ENCODE measurements at regions not wholly inside any gene's neighbourhood (a gene's known extent, or its start where the extent isn't known, plus 50 kb on each side); places are given as distances from the start of the nearest gene placed in this dataset.

GRCh38 chr18:55866886-55867285 is 278.9 kb upstream of the TCF4 start:
- Histone ChIP-seq H2BK12ac (ENCODE audit: low read depth, low read length) (no peak overlapping the region), H3K4me2 (ENCODE audit: insufficient read depth in 1 of 2, low read depth in 2 of 2, low read length in 2 of 2) (no peak overlapping the region), H3K79me1 (ENCODE audit: low read depth, low read length) (no peaks in the 10 kb centered on the region), H2BK20ac (ENCODE audit: low read length) (no peak overlapping the region), H3K36me3 (ENCODE audit: control insufficient read depth in 2 of 4, insufficient read depth in 4 of 4, low read length in 3 of 4) (no peaks in the 10 kb centered on the region), H2AK5ac (ENCODE audit: low read depth, low read length) (no peak overlapping the region), H3K23me2 (ENCODE audit: low read depth, low read length) (no peaks in the 10 kb centered on the region), H3K9ac (replicated peaks in 1 of 4; ENCODE audit: extremely low read depth in 1 of 4, low read depth in 3 of 4, low read length in 3 of 4) (no peak overlapping the region), H3K9me3 (ENCODE audit: insufficient read depth in 2 of 2, low read depth in 1 of 2, low read length in 1 of 2) (no peaks in the 10 kb centered on the region), H4K8ac (ENCODE audit: extremely low read depth, insufficient read depth, low read length) (no peak overlapping the region), H3K4me1 (replicated peaks in 1 of 4; ENCODE audit: control insufficient read depth in 3 of 4, insufficient read depth in 4 of 4, low read length in 3 of 4) (peaks cover 2 to 14% (median 6%) of the 10 kb centered on the region in 4 experiments; a peak in 5 of 7 replicates), H3K23ac (ENCODE audit: insufficient read length) (no peak overlapping the region), H3K4ac (replicated peaks; ENCODE audit: insufficient read length, low read depth, low read length) (no peak overlapping the region), H2BK120ac (replicated peaks; ENCODE audit: low read depth, low read length) (no peak overlapping the region), H4K91ac (replicated peaks; ENCODE audit: insufficient read length, low read length) (no peak overlapping the region), H4K5ac (ENCODE audit: insufficient read length, low read depth, low read length) (no peak overlapping the region), H3K79me2 (ENCODE audit: control insufficient read depth in 1 of 2, insufficient read depth in 2 of 2, low read length in 2 of 2) (no peaks in the 10 kb centered on the region), H3K27me3 (replicated peaks in 1 of 4; ENCODE audit: control insufficient read depth in 3 of 4, extremely low read depth in 1 of 4, insufficient read depth in 3 of 4, low read length in 3 of 4) (no peaks in the 10 kb centered on the region), H3K18ac (ENCODE audit: extremely low read depth, low read length) (no peak overlapping the region), H3K56ac (replicated peaks; ENCODE audit: insufficient read length, low read depth, low read length) (no peak overlapping the region), H2AFZ (ENCODE audit: low read length) (0 out of 2 replicates have a peak overlapping the region, but pooled peaks have one; percentile 4), H2BK5ac (ENCODE audit: low read depth, low read length) (no peak overlapping the region), H2BK15ac (ENCODE audit: low read length) (no peak overlapping the region), H3K4me3 (ENCODE audit: extremely low read depth in 1 of 4, insufficient read depth in 2 of 4, low read depth in 3 of 4, low read length in 4 of 4) (no peak overlapping the region), H4K20me1 (replicated peaks in 1 of 2; ENCODE audit: control insufficient read depth in 1 of 2, insufficient read depth in 2 of 2, low read length in 2 of 2) (no peaks in the 10 kb centered on the region), H3K14ac (ENCODE audit: insufficient read length) (no peak overlapping the region), H3K27ac (ENCODE audit: low read depth, low read length) (no peak overlapping the region)
- ChIA-PET POLR2A (ENCODE audit: partially characterized antibody) (no interaction called here), CTCF (ENCODE audit: partially characterized antibody) (interaction anchor here (1.0 kb wide), 1 partner anchor 8 kb away, joined by 3 read pairs; no protein-coding TSS in a partner anchor)
- FAIRE-seq (no peak), DNase-seq (ENCODE audit: low read depth in 1 of 2, low spot score in 2 of 2) (no peak)
- WGBS, 2 experiments (ENCODE audit: extremely low coverage in 1 of 2, insufficient coverage in 1 of 2, insufficient read length in 1 of 2, insufficient replicate concordance in 2 of 2, low coverage in 1 of 2, low lambda C conversion rate in 2 of 2, missing lambda C conversion rate in 1 of 2) = 92% methylated on average over 7 of the region's 7 CpGs; no CpG with 5 or more reads in 1 of the 2 experiments
- no peak for TF ChIP-seq RFX5 (IDR thresholded peaks at IDR 0.05; ENCODE audit: borderline replicate concordance, low read depth, low read length)

All from H1 (cell line).